ENCODE measurements at regions not wholly inside any gene's neighbourhood (a gene's known extent, or its start where the extent isn't known, plus 50 kb on each side); places are given as distances from the start of the nearest gene placed in this dataset.
A peak's percentile ranks its signal among the peaks of the same experiment; 100 is the strongest.
"Not testable (repeated sequence)": the region's sequence is repeated elsewhere in the genome, so short reads cannot be mapped to it uniquely, and the experiment has no call there.

DNA sequence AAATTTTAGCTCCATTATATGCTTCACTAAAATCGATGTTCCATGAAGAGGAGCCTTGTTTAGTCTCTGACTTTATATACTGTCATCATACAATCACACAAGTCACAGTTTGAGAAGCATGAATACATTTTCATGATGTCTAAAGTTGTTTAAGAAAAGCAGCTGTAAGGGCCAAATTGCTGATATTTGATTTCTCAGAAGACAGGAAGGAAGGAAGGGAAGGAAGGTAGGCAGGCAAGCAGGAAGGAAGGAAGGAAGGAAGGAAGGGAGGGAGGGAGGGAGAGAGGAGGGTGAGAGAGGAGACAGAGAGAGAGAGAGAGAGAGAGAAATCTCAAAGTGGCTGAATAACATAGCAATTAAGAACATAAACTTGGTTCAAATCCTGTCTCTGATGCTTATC, 153.7 kb downstream of the RTL9 start:
- DNase-seq (ENCODE audit: low spot score), result no peak

DNA sequence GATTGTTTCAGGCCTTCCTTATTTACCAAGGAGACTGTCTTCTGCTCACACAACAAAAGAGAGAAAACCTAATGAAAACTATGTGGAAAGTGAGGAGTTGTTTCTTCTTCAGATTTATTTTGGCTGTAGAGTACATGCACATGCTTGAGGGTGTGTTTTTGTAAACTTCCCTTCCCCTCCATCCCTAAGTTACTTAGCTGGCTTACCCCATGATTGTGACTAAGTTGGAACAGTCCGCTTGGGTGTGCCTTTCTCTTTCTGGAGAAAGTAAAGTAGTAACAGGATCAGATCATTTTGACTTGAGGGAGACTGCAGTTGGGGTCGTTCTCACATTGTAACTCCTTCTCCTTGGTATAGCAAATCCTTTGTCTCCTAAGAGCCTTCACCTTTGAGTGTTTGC, 155.9 kb downstream of the RTL9 start:
- DNase-seq (ENCODE audit: low spot score), result no peak

DNA sequence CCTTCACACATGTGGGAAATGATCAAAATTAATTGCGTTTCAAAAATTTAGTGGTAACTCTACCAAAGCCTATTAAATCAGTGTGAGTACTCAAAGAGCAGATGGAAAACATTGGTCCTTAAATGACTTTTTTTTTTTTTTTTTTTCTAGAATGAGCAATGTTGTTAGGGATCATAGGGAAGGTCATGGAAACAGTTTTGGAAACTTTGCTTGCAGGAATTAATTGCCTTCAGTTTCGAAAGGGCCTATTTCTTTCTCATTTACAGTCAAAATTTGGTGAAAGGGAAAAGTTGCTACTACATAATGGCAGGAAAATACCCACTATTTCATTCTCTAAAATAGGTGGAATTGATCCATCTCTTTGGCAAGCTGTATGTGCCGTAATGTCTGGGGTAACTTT, 160.9 kb downstream of the RTL9 start:
- DNase-seq (ENCODE audit: low spot score), result no peak

DNA sequence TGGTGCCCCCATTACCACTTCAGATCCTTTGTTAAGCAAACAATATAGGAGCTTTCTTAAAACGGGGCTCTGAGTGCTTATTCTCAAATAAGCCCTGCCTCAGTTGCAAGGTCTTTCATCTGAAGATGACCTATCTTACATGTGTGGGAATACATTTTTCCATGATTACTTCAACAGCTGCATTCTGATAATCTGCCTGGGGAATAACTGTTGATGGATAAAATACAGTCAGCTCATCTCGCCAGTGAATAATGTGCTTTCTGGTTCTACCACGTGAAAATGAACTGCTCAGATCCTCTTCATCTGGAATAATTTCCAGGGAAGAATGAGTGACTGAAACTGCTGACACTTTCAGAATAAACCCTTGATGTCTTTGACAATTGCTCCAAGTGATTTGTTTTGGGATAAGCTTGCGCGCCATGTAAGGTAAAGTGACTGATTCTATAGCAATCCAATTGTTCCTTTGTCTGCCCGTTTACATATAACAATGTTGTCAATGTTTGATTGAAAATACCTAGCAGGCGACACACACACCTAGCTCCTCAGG, 161.3 kb downstream of the RTL9 start:
- DNase-seq (ENCODE audit: low spot score), result no peak

GRCh38 chrX:110520652-110521051, 162.0 kb downstream of the RTL9 start:
- DNase-seq (ENCODE audit: low spot score), result not testable (repeated sequence)

DNA sequence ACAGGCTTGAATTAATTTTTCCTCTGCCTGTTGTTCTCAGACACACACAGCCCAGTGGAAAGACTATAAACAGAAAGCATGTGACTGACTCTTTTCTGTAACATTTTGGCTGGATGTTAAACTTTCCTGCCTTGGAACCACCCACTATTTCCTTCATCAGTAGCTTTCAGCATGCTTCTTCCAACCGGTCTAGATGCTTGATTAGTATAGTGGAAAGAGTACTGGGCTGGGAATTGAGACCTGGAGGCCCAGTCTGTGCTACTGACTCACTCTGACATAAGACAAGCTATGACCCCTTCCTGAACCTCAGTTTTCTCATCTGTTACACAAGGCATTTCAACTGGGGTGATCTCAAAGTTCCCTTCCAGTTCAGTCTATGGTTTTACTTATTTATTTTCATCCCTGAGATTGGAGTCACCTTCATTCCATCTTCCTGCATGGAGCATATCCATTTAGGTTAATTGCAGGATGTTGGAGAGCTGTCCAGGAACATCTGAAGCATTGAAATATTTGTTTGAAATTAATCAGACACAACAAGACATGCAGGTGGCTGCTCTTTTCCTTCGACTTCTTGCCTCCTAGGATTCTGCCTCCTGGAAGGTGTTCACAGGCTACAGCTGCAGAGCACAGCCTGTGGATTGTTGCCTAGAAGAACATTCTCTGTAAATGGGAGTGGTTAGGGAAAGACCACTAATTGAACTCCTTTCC, 173.4 kb downstream of the RTL9 start:
- no peak for DNase-seq (ENCODE audit: low spot score)

GRCh38 chrX:110532581-110532931, 173.9 kb downstream of the RTL9 start:
- DNase-seq (ENCODE audit: low spot score), result no peak

- no peak for DNase-seq (ENCODE audit: low spot score)
Observed at GRCh38 chrX:110536816-110537215, 178.2 kb downstream of the RTL9 start.

DNA sequence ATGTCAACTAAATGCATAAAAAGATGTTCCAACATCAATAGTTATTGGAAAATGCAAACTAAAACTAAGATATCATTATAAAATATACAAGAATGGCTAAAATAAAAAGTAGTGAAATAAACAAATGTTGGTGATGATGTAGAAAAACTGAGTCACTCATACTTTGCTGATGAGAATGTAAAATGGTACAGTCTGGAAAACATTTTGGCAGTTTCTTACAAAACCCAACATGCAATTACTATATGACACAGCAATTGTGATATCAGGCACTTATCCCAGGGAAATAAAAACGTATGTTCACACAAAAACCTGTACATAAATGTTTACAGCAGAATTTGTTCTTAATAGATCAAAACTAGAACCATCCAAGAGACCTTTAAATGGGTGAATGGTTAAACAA, 182.6 kb downstream of the RTL9 start:
- DNase-seq (ENCODE audit: low spot score), result no peak

DNA sequence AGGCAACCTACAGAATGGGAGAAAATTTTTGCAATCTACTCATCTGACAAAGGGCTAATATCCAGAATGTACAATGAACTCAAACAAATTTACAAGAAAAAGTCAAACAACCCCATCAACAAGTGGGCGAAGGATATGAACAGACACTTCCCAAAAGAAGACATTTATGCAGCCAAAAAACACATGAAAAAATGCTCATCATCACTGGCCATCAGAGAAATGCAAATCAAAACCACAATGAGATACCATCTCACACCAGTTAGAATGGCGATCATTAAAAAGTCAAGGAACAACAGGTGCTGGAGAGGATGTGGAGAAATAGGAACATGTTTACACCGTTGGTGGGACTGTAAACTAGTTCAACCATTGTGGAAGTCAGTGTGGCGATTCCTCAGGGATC, 192.2 kb downstream of the RTL9 start:
- DNase-seq (ENCODE audit: low spot score), result not testable (repeated sequence)

DNA sequence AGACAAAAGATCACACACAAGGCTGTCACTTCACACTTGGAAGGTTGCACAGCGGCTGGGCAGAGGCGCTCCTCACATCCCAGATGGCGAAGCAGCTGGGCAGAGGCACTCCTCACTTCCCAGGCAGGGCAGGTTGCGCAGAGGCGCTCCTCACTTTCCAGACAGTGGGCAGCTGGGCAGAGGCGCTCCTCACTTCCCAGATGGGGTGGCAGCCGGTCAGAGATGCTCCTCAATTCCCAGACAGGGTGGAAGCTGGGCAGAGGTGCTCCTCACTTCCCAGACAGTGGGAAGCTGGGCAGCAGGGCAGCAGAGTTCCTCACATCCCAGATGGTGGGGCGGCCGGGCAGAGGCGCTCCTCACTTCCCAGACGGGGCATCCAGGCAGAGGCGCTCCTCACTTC, 199.2 kb downstream of the RTL9 start:
- no peak for DNase-seq (ENCODE audit: low spot score)

DNA sequence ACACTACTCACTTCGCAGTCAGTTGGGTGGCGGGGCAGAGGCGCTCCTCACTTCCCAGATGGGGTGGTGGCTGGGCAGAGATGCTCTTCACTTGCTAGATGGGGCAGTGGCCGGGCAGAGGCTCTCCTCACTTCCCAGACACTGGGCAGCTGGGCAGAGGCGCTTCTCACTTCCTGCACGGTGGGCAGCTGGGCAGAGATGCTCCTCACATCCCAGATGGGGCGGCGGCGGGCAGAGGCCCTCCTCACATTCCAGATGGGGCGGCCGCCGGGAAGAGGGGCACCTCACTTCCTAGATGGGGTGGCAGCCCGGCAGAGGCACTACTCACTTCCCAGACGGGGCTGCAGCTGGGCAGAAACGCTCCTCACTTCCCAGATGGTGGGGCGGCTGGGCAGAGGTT, 199.8 kb downstream of the RTL9 start:
- no peak for DNase-seq (ENCODE audit: low spot score)

- DNase-seq (ENCODE audit: low spot score), result no peak
Observed at GRCh38 chrX:110561034-110561433, 202.4 kb downstream of the RTL9 start.

DNA sequence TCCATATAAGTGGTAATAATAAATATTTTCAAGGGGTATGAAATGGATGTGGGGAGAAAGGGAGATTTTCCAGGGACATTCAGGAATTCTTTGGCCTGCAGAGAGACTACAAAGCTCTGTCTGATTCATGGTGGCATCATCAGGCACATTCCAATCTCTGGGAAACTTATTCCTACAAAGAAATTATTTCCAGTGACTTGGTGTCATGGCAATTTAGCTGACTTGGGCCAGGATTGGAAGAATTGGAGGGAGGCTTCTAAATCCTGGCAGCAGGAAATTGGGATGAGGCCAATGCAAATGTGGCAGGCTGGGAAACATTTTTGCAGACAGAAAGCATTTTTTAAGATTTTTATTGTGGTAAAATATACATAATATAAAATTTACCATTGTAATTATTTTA, 204.6 kb downstream of the RTL9 start:
- no peak for DNase-seq (ENCODE audit: low spot score)

- no peak for DNase-seq (ENCODE audit: low spot score)
Observed at GRCh38 chrX:110568441-110568840, 209.8 kb downstream of the RTL9 start.

DNA sequence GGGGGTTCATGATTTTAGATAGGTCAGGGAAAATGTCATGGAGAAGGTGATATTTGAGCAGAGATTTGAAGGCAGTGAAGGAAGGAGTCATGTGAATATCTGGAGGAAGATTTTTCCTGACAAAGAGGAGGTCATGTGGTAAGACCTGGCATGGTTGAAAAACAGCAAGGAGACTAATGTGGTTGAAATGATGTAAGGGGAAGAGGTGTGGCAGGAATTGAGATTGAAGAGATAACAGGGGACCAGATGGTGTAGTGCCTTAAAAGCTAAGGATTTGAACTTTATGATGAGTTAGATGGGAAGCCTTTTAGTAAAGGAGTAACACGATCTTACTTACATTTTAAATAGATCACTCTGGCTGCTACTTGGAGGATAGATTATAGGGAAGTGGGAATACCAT, 210.9 kb downstream of the RTL9 start:
- DNase-seq (ENCODE audit: low spot score), result no peak

DNA sequence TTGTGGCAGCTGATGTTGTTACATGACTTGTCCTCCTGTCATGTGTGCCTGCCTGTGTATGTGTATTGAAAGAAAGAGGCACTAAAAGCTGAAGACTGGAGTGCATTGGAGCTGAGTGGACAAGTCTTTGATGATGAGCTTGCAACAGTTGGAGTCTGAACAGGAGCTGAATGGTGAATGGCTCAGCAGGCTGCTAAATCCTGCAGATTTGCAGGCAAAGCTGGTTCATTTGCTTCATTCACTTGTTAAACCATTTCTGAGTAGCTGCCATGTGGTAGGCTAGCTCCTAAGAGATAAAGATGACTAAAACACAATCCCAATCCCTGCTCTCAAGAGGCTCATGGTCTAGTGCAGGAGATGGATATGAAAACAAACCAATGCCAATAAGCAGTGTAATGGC, 217.3 kb downstream of the CHRDL1 start:
- DNase-seq (ENCODE audit: low spot score), result no peak

DNA sequence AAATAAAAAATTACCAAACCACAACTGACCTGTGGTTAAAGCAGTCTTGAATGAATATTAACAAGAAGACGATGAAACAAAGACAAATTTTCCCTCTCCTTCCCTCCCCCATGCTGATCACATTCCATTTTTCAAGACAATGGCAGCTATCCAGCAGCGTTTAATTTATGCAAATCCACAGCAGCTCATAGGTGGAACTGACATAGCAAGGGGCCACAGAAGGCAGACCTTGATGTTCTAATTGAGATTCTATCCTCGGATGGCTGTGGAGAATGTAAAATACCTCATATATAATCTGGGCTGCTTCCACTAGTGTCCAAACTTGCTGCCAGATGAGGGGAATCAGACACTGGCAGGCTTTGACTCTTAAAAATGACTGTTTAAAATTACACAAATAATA, 211.5 kb downstream of the CHRDL1 start:
- DNase-seq (ENCODE audit: low spot score), result no peak

DNA sequence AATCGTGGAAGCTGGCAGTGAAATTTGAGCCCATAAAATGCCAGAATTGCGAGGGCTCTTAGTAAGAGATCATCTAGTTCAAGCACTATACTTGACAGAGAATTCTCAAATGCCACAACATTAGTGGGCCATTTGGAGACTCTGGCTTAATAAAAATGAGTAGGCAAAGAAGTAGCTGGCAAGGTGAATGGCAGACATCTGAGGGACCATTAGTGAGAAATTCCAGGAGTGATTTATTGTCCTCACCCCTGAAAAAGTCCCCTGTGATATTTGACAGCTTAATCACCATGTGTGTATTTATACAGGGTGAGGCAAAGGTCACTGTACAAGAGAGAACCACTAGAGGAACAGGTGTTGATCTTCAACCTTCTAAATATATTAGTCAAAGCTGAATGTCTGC, 207.5 kb downstream of the CHRDL1 start:
- DNase-seq (ENCODE audit: low spot score), result peak; percentile 25

GRCh38 chrX:110588853-110589252, 206.8 kb downstream of the CHRDL1 start:
- peak; percentile 59 for DNase-seq (ENCODE audit: low spot score)

GRCh38 chrX:110600745-110601310, 194.8 kb downstream of the CHRDL1 start:
- no peak for DNase-seq (ENCODE audit: low spot score)

GRCh38 chrX:110614596-110614995, 181.0 kb downstream of the CHRDL1 start:
- DNase-seq (ENCODE audit: low spot score), result no peak

Measured in HT-29 (cell line).